K562 (cell line): ENCODE measurements at regions not wholly inside any gene's neighbourhood (a gene's known extent, or its start where the extent isn't known, plus 50 kb on each side); places are given as distances from the start of the nearest gene placed in this dataset.

Experiments used
- ATAC-seq: fragments of 200-7000 bp; cut with Tn5 transposase; 3 replicates; pipeline ENCODE4 v1.9.1; 2020; ENCODE audit warnings: moderate library complexity
- BruUV-seq: library from RNA; stranded (reverse); fragments of 400-500 nt; replicated peaks from 2 replicates; lab custom pipeline; 2021; lab: Mats Ljungman, UMichigan
- CTCF ChIA-PET: fragments of 300-600 bp; formaldehyde crosslinking; extraction: SDS; loops from one replicate; lab custom pipeline; 2021; ENCODE audit warnings: low intra/inter-chr PET ratio; lab: Yijun Ruan, JAX
- POLR2A ChIA-PET: fragments of 300-600, 350-650 bp; sonication (Branson Sonifier 250); formaldehyde crosslinking; extraction: SDS; loops from one replicate; lab custom pipeline; 2021; ENCODE audit warnings: antibody characterized with exemption, inconsistent platforms; lab: Yijun Ruan, JAX
- DNase-seq, 4 experiments: peaks; one replicate each; pipeline versions ENCODE4 v3.0.0 to v3.0.0-alpha.2; 2011 to 2018; ENCODE audit warnings: low spot score in 3 of 4, mixed read lengths in 3 of 4; ENCODE audit errors: extremely low read depth in 1 of 4
- FAIRE-seq: peaks from 2 replicates; lab custom pipeline; 2011; peaks lifted over from hg19 to GRCh38; lab: Jason Lieb, UNC
- H2AFZ ChIP-seq: 2 replicates; pipeline ENCODE4 v1.6.0; 2011; ENCODE audit warnings: low read depth, low read length, control low read depth, inconsistent platforms
- H3K27ac ChIP-seq: fragments of 200-600 bp; 3 replicates; pipeline ENCODE4 v1.8.0; 2011; ENCODE audit warnings: low read depth, mild to moderate bottlenecking, control low read depth, inconsistent platforms, low read length, moderate library complexity, mixed read lengths; ENCODE audit errors: extremely low read depth
- H3K27me3 ChIP-seq, 2 experiments: fragments of 300-600 bp in 1 of 2; 2 replicates in 1 of 2; 3 replicates in 1 of 2; pipeline versions ENCODE4 v1.6.0 to v1.8.0; 2011; ENCODE audit warnings: inconsistent platforms in 2 of 2, low read length in 2 of 2, mild to moderate bottlenecking in 1 of 2, mixed read lengths in 1 of 2, moderate library complexity in 1 of 2; ENCODE audit not compliant: control insufficient read depth in 2 of 2, insufficient read depth in 2 of 2
- H3K36me3 ChIP-seq: fragments of 300-600 bp; 3 replicates; pipeline ENCODE4 v1.8.0; 2011; ENCODE audit warnings: mild to moderate bottlenecking, low read length, inconsistent platforms; ENCODE audit not compliant: control insufficient read depth, insufficient read depth
- H3K4me1 ChIP-seq, 2 experiments: fragments of 200-600 bp in 1 of 2; replicated peaks in 1 of 2; 2 replicates in 1 of 2; 3 replicates in 1 of 2; pipeline versions ENCODE4 v1.5.1 to v1.8.0; 2011; ENCODE audit warnings: inconsistent platforms in 2 of 2, low read length in 2 of 2, mild to moderate bottlenecking in 1 of 2, mixed read lengths in 1 of 2, moderate library complexity in 1 of 2; ENCODE audit not compliant: control insufficient read depth in 2 of 2, insufficient read depth in 2 of 2
- H3K4me2 ChIP-seq: 2 replicates; pipeline ENCODE4 v1.6.1; 2011; ENCODE audit warnings: low read length, control low read depth, inconsistent platforms, mixed read lengths; ENCODE audit not compliant: insufficient read depth
- H3K4me3 ChIP-seq: fragments of 200-600 bp; sonication (generic), shearing (Covaris generic); 2 replicates; pipeline ENCODE4 v1.5.1; 2016; ENCODE audit warnings: control low read depth, inconsistent platforms
- H3K79me2 ChIP-seq: fragments of 200-600 bp; 3 replicates; pipeline ENCODE4 v1.8.0; 2011; ENCODE audit warnings: low read length, inconsistent platforms; ENCODE audit not compliant: control insufficient read depth, insufficient read depth
- H3K9ac ChIP-seq, 2 experiments: 2 replicates each; pipeline versions ENCODE4 v1.6.0 to v1.6.1; 2011; ENCODE audit warnings: low read depth in 2 of 2, low read length in 2 of 2, control low read depth in 1 of 2, inconsistent platforms in 1 of 2, mild to moderate bottlenecking in 1 of 2, mixed read lengths in 1 of 2; ENCODE audit not compliant: insufficient read depth in 1 of 2
- H3K9me1 ChIP-seq: one replicate; pipeline ENCODE4 v1.6.0; 2011; ENCODE audit warnings: inconsistent platforms, mild to moderate bottlenecking, low read length, moderate library complexity; ENCODE audit not compliant: control insufficient read depth, insufficient read depth
- H3K9me3 ChIP-seq: replicated peaks from 2 replicates; pipeline ENCODE4 v1.5.1; 2011; ENCODE audit warnings: low read depth, low read length, inconsistent platforms; ENCODE audit not compliant: control insufficient read depth, insufficient read depth
- H4K20me1 ChIP-seq: replicated peaks from 2 replicates; pipeline ENCODE4 v1.6.1; 2011; ENCODE audit warnings: low read length, inconsistent platforms, mixed read lengths; ENCODE audit not compliant: control insufficient read depth, insufficient read depth
- BRD9 ChIP-seq: fragments of 450-650 bp; IDR thresholded peaks from 2 replicates; pipeline ENCODE4 v1.6.1; 2018; ENCODE audit warnings: low read depth; ENCODE audit not compliant: partially characterized antibody
- HIVEP1 ChIP-seq: fragments of 250-450 bp; sonication (Bioruptor Pico); IDR thresholded peaks from 2 replicates; pipeline ENCODE4 v1.4.0; 2020; ENCODE audit warnings: mild to moderate bottlenecking
- HOXB6 ChIP-seq: fragments of 250-450 bp; sonication (Bioruptor Pico); IDR thresholded peaks from 2 replicates; pipeline ENCODE4 v1.5.1; 2022; ENCODE audit warnings: mild to moderate bottlenecking, borderline replicate concordance
- IRF2 ChIP-seq: sonication (generic); formaldehyde crosslinking; IDR thresholded peaks from 2 replicates; pipeline ENCODE4 v1.8.1; 2022; ENCODE audit warnings: mild to moderate bottlenecking, missing genetic modification reagents
- JUNB ChIP-seq: fragments of 450-650 bp; formaldehyde crosslinking; conservative IDR thresholded peaks from 2 replicates; pipeline ENCODE4 v1.4.0; 2020; ENCODE audit warnings: mild to moderate bottlenecking
- MCM2 ChIP-seq: fragments of 450-650 bp; IDR thresholded peaks from 2 replicates; pipeline ENCODE4 v1.6.1; 2017; ENCODE audit warnings: low read depth, mild to moderate bottlenecking
- MTF1 ChIP-seq: fragments of 250-450 bp; sonication (Bioruptor Pico); IDR thresholded peaks from 2 replicates; pipeline ENCODE4 v1.9.0; 2021; ENCODE audit warnings: moderate library complexity, mild to moderate bottlenecking, inconsistent platforms, borderline replicate concordance
- NEUROD1 ChIP-seq: fragments of 150-350 bp; IDR thresholded peaks from 2 replicates; pipeline ENCODE4 v1.6.1; 2014; ENCODE audit warnings: borderline replicate concordance, low read length, low read depth; ENCODE audit not compliant: partially characterized antibody
- OTX1 ChIP-seq: fragments of 450-650 bp; formaldehyde crosslinking; IDR thresholded peaks from 2 replicates; pipeline ENCODE4 v1.4.0; 2022; ENCODE audit warnings: mild to moderate bottlenecking
- PHB2 ChIP-seq: fragments of 450-650 bp; IDR thresholded peaks from 2 replicates; pipeline ENCODE4 v1.6.1; 2017; ENCODE audit warnings: low read depth
- PHF8 ChIP-seq: fragments of 200-600 bp; sonication (generic); IDR thresholded peaks from 2 replicates; pipeline ENCODE4 v1.6.1; 2012; ENCODE audit warnings: mixed run types, mild to moderate bottlenecking, inconsistent platforms, low read length, moderate library complexity, borderline replicate concordance
- SIN3A ChIP-seq, 2 experiments: fragments of 150-350 bp in 1 of 2; IDR thresholded peaks; 2 replicates each; pipeline ENCODE4 v1.6.1; 2011 to 2016; ENCODE audit warnings: borderline replicate concordance in 2 of 2, low read depth in 2 of 2, low read length in 2 of 2, mild to moderate bottlenecking in 2 of 2, moderate library complexity in 2 of 2; ENCODE audit not compliant: control insufficient read depth in 1 of 2
- ZNF274 ChIP-seq: IDR thresholded peaks from 2 replicates; pipeline ENCODE4 v1.6.1; 2011; ENCODE audit warnings: low read depth, mild to moderate bottlenecking, low read length, moderate library complexity, borderline replicate concordance
- ZNF282 ChIP-seq: sonication (generic); formaldehyde crosslinking; IDR thresholded peaks from 2 replicates; pipeline ENCODE4 v1.8.1; 2023; ENCODE audit warnings: missing genetic modification reagents
- ZNF347 ChIP-seq: fragments of 450-650 bp; formaldehyde crosslinking; IDR thresholded peaks from 2 replicates; pipeline ENCODE4 v1.4.0; 2020; ENCODE audit warnings: low read depth, mild to moderate bottlenecking, moderate library complexity
- ZNF785 ChIP-seq: fragments of 250-450 bp; sonication (Bioruptor Pico); IDR thresholded peaks from 2 replicates; pipeline ENCODE4 v1.4.0; 2020; ENCODE audit warnings: mild to moderate bottlenecking
- WGBS: fragments of 100-300 bp; shearing (Covaris generic); methylation state at CpG from one replicate; pipeline ENCODE4 v1.1.6; 2016; ENCODE audit warnings: low coverage, mixed read lengths; ENCODE audit not compliant: insufficient coverage; ENCODE audit errors: missing lambda C conversion rate; 5-methylcytosine and 5-hydroxymethylcytosine counted together
- in situ Hi-C: fragments of 300-500 bp; cut with MboI; formaldehyde crosslinking; loops from 4 replicates; pipeline ENCODE4 v1.15.0; 2018; ENCODE audit warnings: inconsistent platforms, mixed read lengths
- intact Hi-C: fragments of 100-400 bp; cut with micrococcal nuclease; formaldehyde crosslinking; loops from 2 replicates; pipeline ENCODE4 v1.14.2; 2022

DNA sequence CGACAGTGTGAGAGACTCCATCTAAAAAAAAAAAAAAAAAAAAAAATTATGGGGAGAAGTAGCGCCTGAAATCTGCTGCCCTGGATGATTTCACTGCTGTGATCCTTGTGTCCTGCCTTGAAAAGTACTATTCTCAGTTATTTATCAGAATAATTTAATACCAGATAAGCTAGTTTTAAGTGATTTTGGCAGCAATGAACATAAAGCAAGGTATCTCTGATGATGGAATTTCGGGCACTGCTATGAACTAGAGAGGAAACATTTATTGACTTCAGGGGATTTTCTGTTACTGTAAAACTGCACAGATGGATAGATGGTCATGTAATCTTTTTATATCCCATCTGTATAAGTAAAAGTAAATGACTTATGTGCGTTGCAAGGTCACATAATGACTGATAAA lies 619.1 kb upstream of the ANKRD30A start:
- H3K4me2 ChIP-seq = no peak overlapping the region
- no peak overlapping the region for H2AFZ ChIP-seq
- BruUV-seq = no TSS peak
- DNase-seq (no peak), ATAC-seq (no peak), FAIRE-seq (no peak)
- TF ChIP-seq SIN3A (IDR thresholded peaks at IDR 0.05; ENCODE audit: borderline replicate concordance in 2 of 2, control insufficient read depth in 1 of 2, low read depth in 2 of 2, low read length in 2 of 2) (no peak), HIVEP1 (CRISPR knock-in tag) (no peak), PHB2 (no peak), JUNB (no peak), IRF2 (CRISPR knock-in tag) (no peak), MCM2 (no peak), HOXB6 (no peak), ZNF274 (no peak), NEUROD1 (no peak), ZNF282 (no peak), OTX1 (no peak), PHF8 (no peak), ZNF785 (CRISPR knock-in tag) (no peak), BRD9 (no peak), ZNF347 (CRISPR knock-in tag) (no peak), MTF1 (CRISPR knock-in tag) (no peak)
- in situ Hi-C loops (no loop called here), intact Hi-C loops (no loop called here)
- H3K27me3 ChIP-seq = no peaks in the 10 kb centered on the region
- WGBS = 0% methylated on average over 4 of the region's 4 CpGs
- H3K9me3 ChIP-seq = no peaks in the 10 kb centered on the region
- H3K79me2 ChIP-seq = no peaks in the 10 kb centered on the region
- POLR2A ChIA-PET = no interaction called here
- no peaks in the 10 kb centered on the region for H3K36me3 ChIP-seq
- H3K9me1 ChIP-seq = no peaks in the 10 kb centered on the region
- H3K27ac ChIP-seq = no peak overlapping the region
- no peaks in the 10 kb centered on the region for H3K4me1 ChIP-seq
- no peak overlapping the region for H3K4me3 ChIP-seq
- H3K9ac ChIP-seq = no peak overlapping the region
- H4K20me1 ChIP-seq = no peaks in the 10 kb centered on the region
- CTCF ChIA-PET = no interaction called here
